GM12874 (cell line): ENCODE measurements at regions not wholly inside any gene's neighbourhood (a gene's known extent, or its start where the extent isn't known, plus 50 kb on each side); places are given as distances from the start of the nearest gene placed in this dataset.

Experiments
- TF ChIP-seq, protein P1 (sequence below): IDR thresholded peaks from 2 replicates; pipeline ENCODE4 v1.5.1; 2011; ENCODE audit warnings: low read depth, mild to moderate bottlenecking, control low read depth, low read length, moderate library complexity; ENCODE audit not compliant: insufficient read depth

DNA sequence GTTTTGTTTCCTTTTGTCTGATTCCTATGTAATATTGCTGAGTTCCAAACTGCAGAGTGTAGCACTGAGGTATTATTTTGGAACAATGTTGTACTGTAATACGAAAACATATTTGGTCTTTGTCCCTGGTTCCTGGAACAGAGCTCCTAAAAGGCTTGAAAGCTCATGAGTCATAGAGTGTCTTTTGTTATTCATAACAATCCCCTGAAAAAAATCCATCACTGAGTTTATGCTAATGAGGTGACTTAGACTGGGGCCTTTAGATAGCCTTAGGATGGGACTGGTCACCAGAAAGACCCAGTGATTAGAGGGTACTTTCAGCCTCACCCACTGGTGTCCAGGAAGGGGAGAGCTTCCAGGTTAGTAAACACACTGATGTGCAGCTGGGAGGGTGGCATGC lies 132.7 kb upstream of the POU5F2 start:
- TF ChIP-seq, protein P1, sequence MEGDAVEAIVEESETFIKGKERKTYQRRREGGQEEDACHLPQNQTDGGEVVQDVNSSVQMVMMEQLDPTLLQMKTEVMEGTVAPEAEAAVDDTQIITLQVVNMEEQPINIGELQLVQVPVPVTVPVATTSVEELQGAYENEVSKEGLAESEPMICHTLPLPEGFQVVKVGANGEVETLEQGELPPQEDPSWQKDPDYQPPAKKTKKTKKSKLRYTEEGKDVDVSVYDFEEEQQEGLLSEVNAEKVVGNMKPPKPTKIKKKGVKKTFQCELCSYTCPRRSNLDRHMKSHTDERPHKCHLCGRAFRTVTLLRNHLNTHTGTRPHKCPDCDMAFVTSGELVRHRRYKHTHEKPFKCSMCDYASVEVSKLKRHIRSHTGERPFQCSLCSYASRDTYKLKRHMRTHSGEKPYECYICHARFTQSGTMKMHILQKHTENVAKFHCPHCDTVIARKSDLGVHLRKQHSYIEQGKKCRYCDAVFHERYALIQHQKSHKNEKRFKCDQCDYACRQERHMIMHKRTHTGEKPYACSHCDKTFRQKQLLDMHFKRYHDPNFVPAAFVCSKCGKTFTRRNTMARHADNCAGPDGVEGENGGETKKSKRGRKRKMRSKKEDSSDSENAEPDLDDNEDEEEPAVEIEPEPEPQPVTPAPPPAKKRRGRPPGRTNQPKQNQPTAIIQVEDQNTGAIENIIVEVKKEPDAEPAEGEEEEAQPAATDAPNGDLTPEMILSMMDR, result no peak

DNA sequence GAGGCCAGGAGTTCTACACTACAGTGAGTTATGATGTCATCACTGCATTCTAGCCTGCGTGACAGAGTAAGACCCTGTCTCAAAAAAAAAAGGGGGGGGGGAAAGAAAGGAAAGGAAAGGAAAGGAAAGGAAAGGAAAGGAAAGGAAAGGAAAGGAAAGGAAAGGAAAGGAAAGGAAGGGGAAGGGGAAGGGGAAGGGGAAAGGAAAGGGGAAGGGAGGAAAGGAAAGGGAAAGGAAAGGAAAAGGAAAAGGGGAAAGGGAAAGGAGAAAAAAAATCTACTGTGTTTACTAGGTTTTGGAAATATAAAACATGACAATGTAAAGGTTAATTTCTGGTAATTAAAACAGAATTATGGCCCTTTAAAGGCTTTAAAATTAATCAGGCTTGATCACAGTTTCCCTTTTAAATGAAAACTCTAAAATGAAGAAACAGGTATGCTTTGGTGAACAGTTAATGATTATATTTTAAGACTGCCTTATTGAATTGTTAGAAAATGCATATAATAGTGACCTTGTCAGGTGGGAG lies 131.9 kb upstream of the POU5F2 start:
- TF ChIP-seq, protein P1, result no peak

DNA sequence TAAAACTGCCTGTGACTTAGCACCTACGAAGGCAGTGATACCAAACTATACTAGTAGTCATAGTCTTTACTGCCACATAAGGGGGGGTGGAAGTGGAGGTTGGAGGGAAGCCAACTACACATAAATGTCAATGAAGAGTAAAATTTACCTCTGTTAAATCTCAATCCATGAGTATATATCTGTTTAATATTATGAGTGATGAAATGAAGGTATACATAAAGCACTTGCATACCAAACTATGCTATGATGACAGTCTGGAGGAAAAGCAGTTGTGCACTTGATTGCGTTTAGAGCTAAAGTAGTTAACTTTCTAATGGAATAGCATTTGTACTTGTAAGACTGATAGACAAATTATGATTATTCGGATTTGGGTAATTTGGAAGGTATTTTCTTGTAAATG lies 129.2 kb upstream of the POU5F2 start:
- TF ChIP-seq, protein P1, result no peak

DNA sequence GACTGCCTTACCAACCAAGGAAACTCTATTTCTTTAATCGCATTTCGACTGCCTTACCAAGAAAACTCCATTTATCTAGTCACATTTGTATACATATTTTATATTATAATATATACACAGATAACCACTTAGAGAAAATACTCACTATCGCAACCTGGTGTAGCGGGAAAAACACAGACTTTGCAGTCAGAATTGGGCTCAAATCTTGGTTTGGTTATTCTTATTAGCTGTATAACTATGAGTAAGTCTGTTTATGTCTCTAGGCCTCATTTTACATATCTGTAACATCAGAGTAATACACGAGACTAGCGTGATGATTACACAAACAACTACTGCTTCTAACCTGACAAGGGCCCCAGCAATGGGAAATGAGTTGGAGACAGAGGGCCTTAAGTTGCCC lies 127.5 kb upstream of the POU5F2 start:
- TF ChIP-seq, protein P1, result no peak

DNA sequence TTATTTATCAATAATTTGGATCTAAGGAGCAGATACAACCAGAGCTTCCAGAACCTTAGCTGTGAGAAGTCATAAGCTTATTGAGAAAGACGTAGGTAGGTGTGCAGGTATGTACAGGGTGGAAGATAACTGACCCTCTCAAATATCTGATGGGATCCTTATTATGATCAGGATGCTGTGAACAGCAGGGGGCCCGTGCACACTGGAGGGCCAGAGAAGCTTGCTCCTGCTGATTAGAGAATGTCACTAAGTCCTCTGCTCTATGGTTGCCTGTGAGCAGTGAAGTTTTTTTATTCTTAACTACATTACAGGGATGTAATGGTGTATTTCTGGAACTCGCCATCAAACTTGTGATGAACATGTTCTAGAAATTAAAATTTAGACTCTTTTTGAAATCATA lies 108.9 kb upstream of the POU5F2 start:
- TF ChIP-seq, protein P1, result no peak

DNA sequence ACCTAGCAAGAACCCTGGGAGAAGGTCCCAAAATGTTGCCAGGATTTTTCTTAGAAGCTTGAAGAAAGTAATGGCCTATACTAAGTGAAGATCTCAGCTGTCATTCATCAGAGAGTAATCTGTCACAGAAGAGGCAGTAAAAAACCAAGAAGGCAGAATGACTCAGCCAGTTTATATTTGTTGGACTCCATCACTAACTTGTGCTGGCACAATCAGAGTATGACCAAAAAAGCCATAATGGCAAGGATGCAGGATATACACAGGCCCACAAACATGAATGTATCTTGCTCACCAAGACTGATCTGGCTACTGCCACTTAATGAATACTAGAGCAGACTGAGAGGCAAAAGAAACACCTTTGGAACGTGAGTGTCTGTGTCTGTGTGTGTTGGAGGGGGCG lies 104.0 kb upstream of the POU5F2 start:
- TF ChIP-seq, protein P1, result no peak

DNA sequence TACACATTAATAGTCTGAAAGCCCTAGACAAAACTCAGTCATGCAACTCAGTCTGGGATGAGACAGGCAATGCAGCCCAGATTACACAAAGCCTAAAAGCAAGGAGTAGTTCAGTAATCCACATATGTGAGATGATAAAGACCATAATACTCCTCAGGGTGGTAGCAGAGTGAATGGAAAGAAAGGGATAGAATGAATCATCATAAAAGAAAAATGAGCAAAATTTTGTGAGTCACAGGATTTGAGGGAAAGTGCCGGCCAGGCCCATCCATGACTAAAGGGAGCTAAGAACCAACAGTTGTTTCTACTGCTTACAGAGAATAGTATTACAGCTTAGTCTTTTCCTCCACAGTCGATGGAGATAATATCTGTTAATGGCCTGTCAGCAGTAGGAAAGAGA lies 90.0 kb upstream of the POU5F2 start:
- TF ChIP-seq, protein P1, result no peak
